ENCODE measurements at regions not wholly inside any gene's neighbourhood (a gene's known extent, or its start where the extent isn't known, plus 50 kb on each side); places are given as distances from the start of the nearest gene placed in this dataset.

DNA sequence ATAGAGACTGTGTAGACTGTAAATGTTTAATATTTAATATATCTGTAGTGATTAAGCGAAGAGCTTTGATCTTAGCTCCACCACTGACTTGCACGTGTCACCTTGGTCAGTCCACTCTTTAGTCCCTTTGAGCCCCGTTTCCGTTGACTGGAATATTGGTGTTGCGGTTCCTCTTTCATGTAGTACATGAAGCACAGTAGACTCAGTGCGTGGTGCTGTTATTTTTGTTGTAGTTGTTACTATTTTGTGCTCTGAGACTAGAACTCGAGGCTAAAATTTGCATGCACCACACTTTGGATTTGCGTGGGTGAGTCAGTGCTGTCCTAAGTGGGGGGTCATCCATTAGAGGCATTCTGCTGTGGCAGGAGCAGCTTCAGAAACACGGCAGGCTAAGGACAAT is 291.4 kb downstream of the QKI start:
- TF ChIP-seq TAF1 (IDR thresholded peaks at IDR 0.05; ENCODE audit: low read depth) (no peak), YY1 (IDR thresholded peaks at IDR 0.05; ENCODE audit: low read depth) (no peak), FOXM1 (IDR thresholded peaks at IDR 0.05; ENCODE audit: borderline replicate concordance, low read depth) (no peak), CEBPB (IDR thresholded peaks at IDR 0.05) (no peak), EP300 (IDR thresholded peaks at IDR 0.05; ENCODE audit: borderline replicate concordance) (no peak), ZBTB7A (IDR thresholded peaks at IDR 0.05; ENCODE audit: low read depth) (no peak), RAD21 (IDR thresholded peaks at IDR 0.05; ENCODE audit: low read depth) (no peak), TEAD4 (IDR thresholded peaks at IDR 0.05) (no peak), EGR1 (IDR thresholded peaks at IDR 0.05) (no peak), NFIC (IDR thresholded peaks at IDR 0.05) (no peak), TCF12 (IDR thresholded peaks at IDR 0.05; ENCODE audit: low read depth) (no peak), CREB1 (IDR thresholded peaks at IDR 0.05; ENCODE audit: low read depth) (no peak)
- TF ChIP-seq, protein P1, sequence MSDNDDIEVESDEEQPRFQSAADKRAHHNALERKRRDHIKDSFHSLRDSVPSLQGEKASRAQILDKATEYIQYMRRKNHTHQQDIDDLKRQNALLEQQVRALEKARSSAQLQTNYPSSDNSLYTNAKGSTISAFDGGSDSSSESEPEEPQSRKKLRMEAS (IDR thresholded peaks at IDR 0.05) = no peak
- TF ChIP-seq, protein P2, sequence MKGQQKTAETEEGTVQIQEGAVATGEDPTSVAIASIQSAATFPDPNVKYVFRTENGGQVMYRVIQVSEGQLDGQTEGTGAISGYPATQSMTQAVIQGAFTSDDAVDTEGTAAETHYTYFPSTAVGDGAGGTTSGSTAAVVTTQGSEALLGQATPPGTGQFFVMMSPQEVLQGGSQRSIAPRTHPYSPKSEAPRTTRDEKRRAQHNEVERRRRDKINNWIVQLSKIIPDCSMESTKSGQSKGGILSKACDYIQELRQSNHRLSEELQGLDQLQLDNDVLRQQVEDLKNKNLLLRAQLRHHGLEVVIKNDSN (IDR thresholded peaks at IDR 0.05) = no peak
- TF ChIP-seq, protein P3, sequence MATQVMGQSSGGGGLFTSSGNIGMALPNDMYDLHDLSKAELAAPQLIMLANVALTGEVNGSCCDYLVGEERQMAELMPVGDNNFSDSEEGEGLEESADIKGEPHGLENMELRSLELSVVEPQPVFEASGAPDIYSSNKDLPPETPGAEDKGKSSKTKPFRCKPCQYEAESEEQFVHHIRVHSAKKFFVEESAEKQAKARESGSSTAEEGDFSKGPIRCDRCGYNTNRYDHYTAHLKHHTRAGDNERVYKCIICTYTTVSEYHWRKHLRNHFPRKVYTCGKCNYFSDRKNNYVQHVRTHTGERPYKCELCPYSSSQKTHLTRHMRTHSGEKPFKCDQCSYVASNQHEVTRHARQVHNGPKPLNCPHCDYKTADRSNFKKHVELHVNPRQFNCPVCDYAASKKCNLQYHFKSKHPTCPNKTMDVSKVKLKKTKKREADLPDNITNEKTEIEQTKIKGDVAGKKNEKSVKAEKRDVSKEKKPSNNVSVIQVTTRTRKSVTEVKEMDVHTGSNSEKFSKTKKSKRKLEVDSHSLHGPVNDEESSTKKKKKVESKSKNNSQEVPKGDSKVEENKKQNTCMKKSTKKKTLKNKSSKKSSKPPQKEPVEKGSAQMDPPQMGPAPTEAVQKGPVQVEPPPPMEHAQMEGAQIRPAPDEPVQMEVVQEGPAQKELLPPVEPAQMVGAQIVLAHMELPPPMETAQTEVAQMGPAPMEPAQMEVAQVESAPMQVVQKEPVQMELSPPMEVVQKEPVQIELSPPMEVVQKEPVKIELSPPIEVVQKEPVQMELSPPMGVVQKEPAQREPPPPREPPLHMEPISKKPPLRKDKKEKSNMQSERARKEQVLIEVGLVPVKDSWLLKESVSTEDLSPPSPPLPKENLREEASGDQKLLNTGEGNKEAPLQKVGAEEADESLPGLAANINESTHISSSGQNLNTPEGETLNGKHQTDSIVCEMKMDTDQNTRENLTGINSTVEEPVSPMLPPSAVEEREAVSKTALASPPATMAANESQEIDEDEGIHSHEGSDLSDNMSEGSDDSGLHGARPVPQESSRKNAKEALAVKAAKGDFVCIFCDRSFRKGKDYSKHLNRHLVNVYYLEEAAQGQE (IDR thresholded peaks at IDR 0.05; ENCODE audit: low read depth) = no peak

DNA sequence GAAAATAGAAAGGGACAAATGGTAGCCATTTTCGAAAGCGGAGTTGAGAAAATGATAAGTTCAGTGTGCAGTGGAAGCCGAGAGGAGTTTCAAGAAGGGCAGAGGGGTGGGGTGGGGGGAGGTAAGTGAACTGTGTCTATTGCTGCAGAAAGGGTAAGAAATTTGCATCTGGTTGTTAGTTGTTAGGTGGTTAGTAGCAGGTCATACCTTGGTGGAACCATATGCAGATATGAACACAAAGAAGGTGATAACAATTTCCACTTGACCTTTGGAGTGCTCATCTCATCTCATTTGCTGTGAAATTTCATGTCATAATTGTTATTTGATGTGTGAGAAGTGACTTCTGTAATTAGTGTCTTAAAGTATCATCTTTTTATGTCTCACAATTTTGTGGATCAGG is 288.2 kb downstream of the QKI start:
- TF ChIP-seq, protein P3 (IDR thresholded peaks at IDR 0.05; ENCODE audit: low read depth) = no peak
- TF ChIP-seq EP300 (IDR thresholded peaks at IDR 0.05; ENCODE audit: borderline replicate concordance) (no peak), ZBTB7A (IDR thresholded peaks at IDR 0.05; ENCODE audit: low read depth) (no peak)
- TF ChIP-seq, protein P2 (IDR thresholded peaks at IDR 0.05) = no peak

DNA sequence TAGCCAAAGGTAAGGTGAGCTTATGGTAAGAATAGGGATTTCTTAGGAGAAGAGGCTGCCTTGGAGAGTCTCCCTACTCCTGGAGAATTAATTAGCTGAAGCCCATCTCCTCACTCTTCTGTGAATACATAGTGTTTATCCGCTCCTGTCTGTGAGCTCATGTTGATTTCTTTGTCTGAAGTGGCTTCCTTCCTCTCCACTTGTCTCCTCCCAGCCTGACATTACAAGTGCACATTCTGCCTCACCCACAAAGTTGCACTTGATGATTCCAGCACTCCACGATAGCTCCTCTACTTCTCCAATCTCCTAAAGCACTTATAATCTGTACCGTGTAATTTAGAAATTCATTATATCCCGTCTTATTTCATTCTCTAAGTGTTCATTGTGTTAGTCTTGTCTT is 287.2 kb downstream of the QKI start:
- TF ChIP-seq, protein P1 (IDR thresholded peaks at IDR 0.05) = no peak
- TF ChIP-seq TEAD4 (IDR thresholded peaks at IDR 0.05) = no peak
- TF ChIP-seq YY1 (IDR thresholded peaks at IDR 0.05; ENCODE audit: low read depth) = no peak
- no peak for TF ChIP-seq TCF12 (IDR thresholded peaks at IDR 0.05; ENCODE audit: low read depth)
- TF ChIP-seq ZBTB7A (IDR thresholded peaks at IDR 0.05; ENCODE audit: low read depth) = no peak
- no peak for TF ChIP-seq EGR1 (IDR thresholded peaks at IDR 0.05)
- TF ChIP-seq NFIC (IDR thresholded peaks at IDR 0.05) = no peak
- TF ChIP-seq CREB1 (IDR thresholded peaks at IDR 0.05; ENCODE audit: low read depth) = no peak
- no peak for TF ChIP-seq TAF1 (IDR thresholded peaks at IDR 0.05; ENCODE audit: low read depth)
- no peak for TF ChIP-seq FOXM1 (IDR thresholded peaks at IDR 0.05; ENCODE audit: borderline replicate concordance, low read depth)
- TF ChIP-seq CEBPB (IDR thresholded peaks at IDR 0.05) = no peak
- no peak for TF ChIP-seq RAD21 (IDR thresholded peaks at IDR 0.05; ENCODE audit: low read depth)
- no peak for TF ChIP-seq EP300 (IDR thresholded peaks at IDR 0.05; ENCODE audit: borderline replicate concordance)

DNA sequence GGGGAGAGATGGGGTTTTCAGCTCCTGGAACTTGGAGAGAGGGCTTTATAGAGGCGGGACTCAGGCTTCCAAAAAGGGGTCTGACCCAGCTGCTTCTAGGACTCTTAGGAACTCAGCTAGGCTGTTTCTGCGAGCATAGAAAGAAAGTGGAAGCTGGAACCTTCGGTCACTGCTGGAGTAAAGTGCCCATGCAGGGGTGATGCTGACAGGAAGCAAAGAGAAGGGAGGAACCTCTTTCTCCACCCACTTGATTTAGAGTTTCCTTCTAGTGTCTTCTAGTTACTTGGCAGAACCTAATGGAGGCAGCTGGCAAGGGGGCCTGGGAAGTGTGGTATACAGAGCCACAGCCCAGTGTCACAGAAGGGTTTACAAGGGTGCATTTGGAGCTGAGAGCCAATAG is 283.6 kb downstream of the QKI start:
- TF ChIP-seq EGR1 (IDR thresholded peaks at IDR 0.05) (no peak), TEAD4 (IDR thresholded peaks at IDR 0.05) (no peak), RAD21 (IDR thresholded peaks at IDR 0.05; ENCODE audit: low read depth) (no peak), YY1 (IDR thresholded peaks at IDR 0.05; ENCODE audit: low read depth) (no peak)
- TF ChIP-seq, protein P2 (IDR thresholded peaks at IDR 0.05) = no peak

DNA sequence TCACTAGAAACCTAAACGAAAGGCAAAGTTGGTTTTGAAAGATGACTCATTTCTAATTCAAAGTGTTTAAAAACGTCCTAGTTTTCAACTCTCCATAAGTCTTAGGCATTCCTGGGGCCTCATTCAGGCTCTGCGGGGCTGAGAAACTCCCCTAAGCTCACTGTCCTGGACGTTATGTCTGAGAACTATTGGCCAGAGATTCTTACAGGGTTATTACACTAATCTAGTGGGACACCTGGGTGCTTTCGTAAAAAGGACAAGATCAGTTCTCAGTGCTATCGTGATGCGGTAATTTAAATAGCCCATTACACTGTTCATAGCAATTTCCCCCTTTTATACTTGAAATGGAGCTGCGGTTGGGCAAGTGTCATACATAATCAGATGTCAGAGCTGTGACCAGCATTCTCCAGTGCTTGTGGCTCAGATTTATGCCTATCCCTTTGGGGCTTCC is 280.9 kb downstream of the QKI start:
- TF ChIP-seq, protein P1 (IDR thresholded peaks at IDR 0.05) = no peak
- no peak for TF ChIP-seq CREB1 (IDR thresholded peaks at IDR 0.05; ENCODE audit: low read depth)
- TF ChIP-seq, protein P3 (IDR thresholded peaks at IDR 0.05; ENCODE audit: low read depth) = no peak
- TF ChIP-seq FOXM1 (IDR thresholded peaks at IDR 0.05; ENCODE audit: borderline replicate concordance, low read depth) = no peak
- no peak for TF ChIP-seq TEAD4 (IDR thresholded peaks at IDR 0.05)
- TF ChIP-seq NFIC (IDR thresholded peaks at IDR 0.05) = no peak
- TF ChIP-seq YY1 (IDR thresholded peaks at IDR 0.05; ENCODE audit: low read depth) = no peak
- TF ChIP-seq ZBTB7A (IDR thresholded peaks at IDR 0.05; ENCODE audit: low read depth) = no peak
- TF ChIP-seq EP300 (IDR thresholded peaks at IDR 0.05; ENCODE audit: borderline replicate concordance) = no peak
- no peak for TF ChIP-seq TCF12 (IDR thresholded peaks at IDR 0.05; ENCODE audit: low read depth)
- no peak for TF ChIP-seq RAD21 (IDR thresholded peaks at IDR 0.05; ENCODE audit: low read depth)
- TF ChIP-seq CEBPB (IDR thresholded peaks at IDR 0.05) = no peak
- no peak for TF ChIP-seq EGR1 (IDR thresholded peaks at IDR 0.05)
- TF ChIP-seq, protein P2 (IDR thresholded peaks at IDR 0.05) = no peak
- TF ChIP-seq TAF1 (IDR thresholded peaks at IDR 0.05; ENCODE audit: low read depth) = no peak
